ENCODE measurements at regions not wholly inside any gene's neighbourhood (a gene's known extent, or its start where the extent isn't known, plus 50 kb on each side); places are given as distances from the start of the nearest gene placed in this dataset.

- Histone ChIP-seq H3K36me3 (ENCODE audit: control insufficient read depth in 2 of 2, insufficient read depth in 1 of 2, low read length in 2 of 2) (no peaks in the 10 kb centered on the region), H3K27ac (ENCODE audit: extremely low read depth, low read depth, low read length) (no peak overlapping the region), H3K9me3 (ENCODE audit: control insufficient read depth, insufficient read depth, low read depth, low read length) (no peaks in the 10 kb centered on the region), H3K4me3 (ENCODE audit: low read depth, low read length) (no peak overlapping the region), H3K4me1 (ENCODE audit: control insufficient read depth, insufficient read depth, low read length) (no peaks in the 10 kb centered on the region)
- no peak for TF ChIP-seq ZNF600 (tag by site-specific recombination; IDR thresholded peaks at IDR 0.05)
- no peak for TF ChIP-seq ZNF175 (tag by site-specific recombination; IDR thresholded peaks at IDR 0.05)
- no peak for TF ChIP-seq KLF8 (tag by site-specific recombination; IDR thresholded peaks at IDR 0.05)
- no peak for TF ChIP-seq ZNF654 (tag by site-specific recombination; IDR thresholded peaks at IDR 0.05; ENCODE audit: low read depth)
- no peak for TF ChIP-seq GLI4 (tag by site-specific recombination; IDR thresholded peaks at IDR 0.05)
- TF ChIP-seq ZNF473 (tag by site-specific recombination; IDR thresholded peaks at IDR 0.05): no peak
- no peak for TF ChIP-seq ZNF529 (tag by site-specific recombination; IDR thresholded peaks at IDR 0.05; ENCODE audit: insufficient replicate concordance)
- no peak for TF ChIP-seq ZNF324 (tag by site-specific recombination; IDR thresholded peaks at IDR 0.05)
- no peak for TF ChIP-seq ZNF677 (tag by site-specific recombination; IDR thresholded peaks at IDR 0.05)
- TF ChIP-seq FEZF1 (tag by site-specific recombination; IDR thresholded peaks at IDR 0.05): no peak
- TF ChIP-seq ZNF202 (tag by site-specific recombination; IDR thresholded peaks at IDR 0.05; ENCODE audit: borderline replicate concordance): no peak
- TF ChIP-seq EGR2 (tag by site-specific recombination; IDR thresholded peaks at IDR 0.05; ENCODE audit: low read depth): no peak
- TF ChIP-seq ZNF610 (tag by site-specific recombination; IDR thresholded peaks at IDR 0.05; ENCODE audit: borderline replicate concordance): no peak
- no peak for TF ChIP-seq ZFHX2 (tag by site-specific recombination; conservative IDR thresholded peaks at IDR 0.05)
- TF ChIP-seq ZNF335 (tag by site-specific recombination; conservative IDR thresholded peaks at IDR 0.05): no peak
- no peak for TF ChIP-seq SETDB1 (IDR thresholded peaks at IDR 0.05; ENCODE audit: insufficient read length, low read length)
- CTCF ChIA-PET: no interaction called here
- POLR2A ChIA-PET: no interaction called here
Observed at GRCh38 chr18:30929718-30930117, 112.8 kb downstream of the DSC3 start.

GRCh38 chr18:30929065-30929464, 113.5 kb downstream of the DSC3 start:
- Histone ChIP-seq H3K27ac (ENCODE audit: extremely low read depth, low read depth, low read length) (no peak overlapping the region), H3K9me3 (ENCODE audit: control insufficient read depth, insufficient read depth, low read depth, low read length) (no peaks in the 10 kb centered on the region), H3K4me1 (ENCODE audit: control insufficient read depth, insufficient read depth, low read length) (no peaks in the 10 kb centered on the region), H3K36me3 (ENCODE audit: control insufficient read depth in 2 of 2, insufficient read depth in 1 of 2, low read length in 2 of 2) (no peaks in the 10 kb centered on the region), H3K4me3 (ENCODE audit: low read depth, low read length) (no peak overlapping the region)
- TF ChIP-seq ZFP41 (tag by site-specific recombination; IDR thresholded peaks at IDR 0.05; ENCODE audit: borderline replicate concordance) (no peak), PRDM1 (tag by site-specific recombination; IDR thresholded peaks at IDR 0.05) (peak; percentile 9; the same call in 1 of the 2 replicates), ZNF555 (tag by site-specific recombination; conservative IDR thresholded peaks at IDR 0.05) (no peak), ZSCAN30 (tag by site-specific recombination; IDR thresholded peaks at IDR 0.05) (no peak), ZNF76 (tag by site-specific recombination; IDR thresholded peaks at IDR 0.05; ENCODE audit: borderline replicate concordance, low read depth) (no peak), ZSCAN16 (tag by site-specific recombination; IDR thresholded peaks at IDR 0.05) (no peak), MZF1 (tag by site-specific recombination; IDR thresholded peaks at IDR 0.05; ENCODE audit: borderline replicate concordance) (no peak), ZNF426 (tag by site-specific recombination; IDR thresholded peaks at IDR 0.05) (no peak), ZNF629 (tag by site-specific recombination; IDR thresholded peaks at IDR 0.05) (peak; percentile 34; the same call in 1 of the 2 replicates), MEIS1 (CRISPR knock-in tag; IDR thresholded peaks at IDR 0.05; ENCODE audit: borderline replicate concordance) (0 out of 2 replicates have a peak, but pooled peaks have one; percentile 61), PRDM6 (tag by site-specific recombination; IDR thresholded peaks at IDR 0.05) (0 out of 2 replicates have a peak, but pooled peaks have one; percentile 9)
- TF ChIP-seq, protein P1, sequence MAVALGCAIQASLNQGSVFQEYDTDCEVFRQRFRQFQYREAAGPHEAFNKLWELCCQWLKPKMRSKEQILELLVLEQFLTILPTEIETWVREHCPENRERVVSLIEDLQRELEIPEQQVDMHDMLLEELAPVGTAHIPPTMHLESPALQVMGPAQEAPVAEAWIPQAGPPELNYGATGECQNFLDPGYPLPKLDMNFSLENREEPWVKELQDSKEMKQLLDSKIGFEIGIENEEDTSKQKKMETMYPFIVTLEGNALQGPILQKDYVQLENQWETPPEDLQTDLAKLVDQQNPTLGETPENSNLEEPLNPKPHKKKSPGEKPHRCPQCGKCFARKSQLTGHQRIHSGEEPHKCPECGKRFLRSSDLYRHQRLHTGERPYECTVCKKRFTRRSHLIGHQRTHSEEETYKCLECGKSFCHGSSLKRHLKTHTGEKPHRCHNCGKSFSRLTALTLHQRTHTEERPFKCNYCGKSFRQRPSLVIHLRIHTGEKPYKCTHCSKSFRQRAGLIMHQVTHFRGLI (tag by site-specific recombination; IDR thresholded peaks at IDR 0.05): no peak
- TF ChIP-seq, protein P2, sequence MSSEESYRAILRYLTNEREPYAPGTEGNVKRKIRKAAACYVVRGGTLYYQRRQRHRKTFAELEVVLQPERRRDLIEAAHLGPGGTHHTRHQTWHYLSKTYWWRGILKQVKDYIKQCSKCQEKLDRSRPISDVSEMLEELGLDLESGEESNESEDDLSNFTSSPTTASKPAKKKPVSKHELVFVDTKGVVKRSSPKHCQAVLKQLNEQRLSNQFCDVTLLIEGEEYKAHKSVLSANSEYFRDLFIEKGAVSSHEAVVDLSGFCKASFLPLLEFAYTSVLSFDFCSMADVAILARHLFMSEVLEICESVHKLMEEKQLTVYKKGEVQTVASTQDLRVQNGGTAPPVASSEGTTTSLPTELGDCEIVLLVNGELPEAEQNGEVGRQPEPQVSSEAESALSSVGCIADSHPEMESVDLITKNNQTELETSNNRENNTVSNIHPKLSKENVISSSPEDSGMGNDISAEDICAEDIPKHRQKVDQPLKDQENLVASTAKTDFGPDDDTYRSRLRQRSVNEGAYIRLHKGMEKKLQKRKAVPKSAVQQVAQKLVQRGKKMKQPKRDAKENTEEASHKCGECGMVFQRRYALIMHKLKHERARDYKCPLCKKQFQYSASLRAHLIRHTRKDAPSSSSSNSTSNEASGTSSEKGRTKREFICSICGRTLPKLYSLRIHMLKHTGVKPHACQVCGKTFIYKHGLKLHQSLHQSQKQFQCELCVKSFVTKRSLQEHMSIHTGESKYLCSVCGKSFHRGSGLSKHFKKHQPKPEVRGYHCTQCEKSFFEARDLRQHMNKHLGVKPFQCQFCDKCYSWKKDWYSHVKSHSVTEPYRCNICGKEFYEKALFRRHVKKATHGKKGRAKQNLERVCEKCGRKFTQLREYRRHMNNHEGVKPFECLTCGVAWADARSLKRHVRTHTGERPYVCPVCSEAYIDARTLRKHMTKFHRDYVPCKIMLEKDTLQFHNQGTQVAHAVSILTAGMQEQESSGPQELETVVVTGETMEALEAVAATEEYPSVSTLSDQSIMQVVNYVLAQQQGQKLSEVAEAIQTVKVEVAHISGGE (tag by site-specific recombination; conservative IDR thresholded peaks at IDR 0.05; ENCODE audit: low read depth): no peak
- ChIA-PET CTCF (interaction anchor here (0.6 kb wide), 1 partner anchor 27 kb away, joined by 5 read pairs; no protein-coding TSS in a partner anchor), POLR2A (no interaction called here)
